Amygdala (tissue), 56 donors: ENCODE measurements at regions not wholly inside any gene's neighbourhood (a gene's known extent, or its start where the extent isn't known, plus 50 kb on each side); places are given as distances from the start of the nearest gene placed in this dataset.

ENCODE experiments used
- DNase-seq, 56 donors: peaks; one replicate each; lab custom pipeline; 2025; lab: John Stamatoyannopoulos, UW

- no peak for DNase-seq
Measured at GRCh38 chr16:6484935-6485334, 847.7 kb upstream of the RBFOX1 start.

GRCh38 chr16:6484081-6484480 lies 848.6 kb upstream of the RBFOX1 start:
- peak in 2 of 56 donors; percentile 13 to 22 for DNase-seq

DNA sequence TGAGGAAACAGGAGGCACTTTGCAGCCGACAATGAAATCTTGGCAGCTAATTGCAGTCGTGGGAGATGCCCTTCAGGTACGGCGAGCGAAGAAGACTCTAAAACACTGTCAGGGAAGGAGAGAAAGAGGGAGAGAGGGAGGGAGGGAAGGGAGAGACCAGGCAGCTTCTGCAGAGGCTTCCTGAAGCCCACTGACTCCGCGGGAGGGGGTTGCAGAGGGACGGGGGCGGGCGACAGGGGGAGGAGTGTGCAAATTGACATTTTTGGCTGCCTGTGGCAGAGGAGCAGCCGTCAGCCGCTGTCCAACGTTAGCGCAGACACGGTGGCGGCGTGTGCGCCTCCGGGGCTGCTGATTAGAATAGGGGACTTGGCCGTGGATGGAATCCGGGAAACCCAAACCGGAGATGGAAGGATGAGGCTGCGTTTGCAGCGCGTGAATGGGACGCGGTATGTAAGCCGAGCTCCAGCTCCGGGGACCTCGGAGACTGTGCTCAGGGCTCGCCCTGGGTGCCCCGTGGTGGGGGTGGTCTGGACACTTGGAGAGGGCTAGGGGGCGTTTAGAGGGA lies 849.1 kb upstream of the RBFOX1 start:
- DNase-seq = peak in 28 of 56 donors; percentile 9 to 67 (median 25)

- peak in 39 of 56 donors; percentile 1 to 67 (median 24) for DNase-seq
Measured at GRCh38 chr16:6482696-6483468, 849.8 kb upstream of the RBFOX1 start.

GRCh38 chr16:6481894-6482293 lies 850.8 kb upstream of the RBFOX1 start:
- DNase-seq = no peak

- no peak for DNase-seq
Measured at GRCh38 chr16:6453742-6454141, 878.9 kb upstream of the RBFOX1 start.

DNA sequence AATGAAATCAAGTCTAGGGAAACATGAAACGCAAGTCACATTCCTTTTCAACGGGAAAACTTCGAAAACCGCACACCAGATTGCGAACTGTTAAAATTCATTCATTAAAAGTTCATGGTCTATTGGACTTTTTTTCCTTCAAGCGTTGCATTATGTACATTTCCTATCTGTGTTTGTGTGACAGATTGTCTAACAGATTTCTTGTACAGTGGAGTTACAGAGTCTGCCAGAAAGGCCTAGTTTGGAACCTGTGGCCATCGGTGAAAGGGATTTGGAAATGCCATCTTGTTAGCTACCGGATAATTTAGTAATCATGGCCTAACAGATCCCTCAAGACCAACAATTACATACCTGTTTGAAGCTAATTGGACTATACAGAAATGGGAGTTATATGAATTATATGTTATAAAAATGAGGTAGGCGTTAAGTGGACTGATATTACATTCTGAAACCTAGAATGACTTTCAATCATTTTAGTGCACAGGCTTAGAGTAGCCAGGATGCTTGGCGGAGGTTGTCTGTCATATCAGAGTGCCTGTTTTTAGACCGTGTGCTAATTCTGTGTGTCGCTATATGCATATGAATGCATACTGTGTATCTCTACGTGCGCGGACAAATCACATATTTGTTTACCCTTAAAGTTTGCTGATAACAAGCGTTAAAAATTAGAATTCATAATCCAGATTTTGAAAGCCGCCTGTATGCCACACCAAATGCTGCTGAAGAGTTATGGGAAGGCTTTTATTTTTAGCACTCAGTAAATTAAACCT lies 885.4 kb upstream of the RBFOX1 start:
- no peak for DNase-seq

GRCh38 chr16:6446370-6446769 lies 886.3 kb upstream of the RBFOX1 start:
- no peak for DNase-seq

DNA sequence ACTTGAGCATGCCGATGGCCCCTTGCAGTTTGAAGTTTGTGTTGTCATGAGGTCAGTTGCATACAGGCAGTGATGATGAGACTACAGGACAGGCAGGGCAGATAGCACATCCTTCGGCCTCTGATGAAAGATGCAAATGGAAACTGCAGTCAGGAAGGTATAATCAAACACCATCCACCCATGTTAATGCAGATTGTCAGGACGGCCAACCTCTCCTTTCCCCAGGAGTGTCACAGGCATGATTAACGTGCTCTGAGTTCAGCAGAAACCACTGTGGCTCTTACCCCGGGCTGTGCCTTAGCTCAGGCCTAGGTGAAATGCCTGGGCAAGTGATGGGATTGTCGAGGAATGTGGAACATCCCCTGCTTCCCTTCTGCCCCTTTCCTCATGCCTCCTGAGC lies 893.5 kb upstream of the RBFOX1 start:
- DNase-seq = no peak

DNA sequence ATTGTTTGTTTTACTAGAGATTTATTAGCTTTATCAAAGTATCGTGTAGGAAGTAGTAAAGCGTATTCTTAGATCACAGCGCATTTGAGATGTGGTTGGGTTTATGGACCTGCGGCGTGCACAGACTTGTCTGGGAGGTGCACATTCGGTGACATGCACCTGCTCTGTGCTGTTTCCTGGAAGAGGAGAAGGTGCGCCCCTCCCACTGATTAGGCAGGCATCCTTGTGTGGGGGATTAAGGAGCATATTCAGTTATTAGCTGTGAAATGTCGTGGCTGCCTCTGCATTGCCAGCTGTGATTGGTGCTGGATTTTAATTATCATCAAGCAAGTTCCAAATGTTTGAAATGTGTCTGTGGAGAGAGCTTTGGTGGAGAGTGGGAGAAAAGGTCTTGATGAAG lies 903.8 kb upstream of the RBFOX1 start:
- DNase-seq = no peak

GRCh38 chr16:6427621-6428020 lies 905.0 kb upstream of the RBFOX1 start:
- DNase-seq = no peak

- no peak for DNase-seq
Measured at GRCh38 chr16:6407596-6407995, 925.0 kb upstream of the RBFOX1 start.

- DNase-seq = no peak
Measured at GRCh38 chr16:6406028-6406427, 926.6 kb upstream of the RBFOX1 start.

DNA sequence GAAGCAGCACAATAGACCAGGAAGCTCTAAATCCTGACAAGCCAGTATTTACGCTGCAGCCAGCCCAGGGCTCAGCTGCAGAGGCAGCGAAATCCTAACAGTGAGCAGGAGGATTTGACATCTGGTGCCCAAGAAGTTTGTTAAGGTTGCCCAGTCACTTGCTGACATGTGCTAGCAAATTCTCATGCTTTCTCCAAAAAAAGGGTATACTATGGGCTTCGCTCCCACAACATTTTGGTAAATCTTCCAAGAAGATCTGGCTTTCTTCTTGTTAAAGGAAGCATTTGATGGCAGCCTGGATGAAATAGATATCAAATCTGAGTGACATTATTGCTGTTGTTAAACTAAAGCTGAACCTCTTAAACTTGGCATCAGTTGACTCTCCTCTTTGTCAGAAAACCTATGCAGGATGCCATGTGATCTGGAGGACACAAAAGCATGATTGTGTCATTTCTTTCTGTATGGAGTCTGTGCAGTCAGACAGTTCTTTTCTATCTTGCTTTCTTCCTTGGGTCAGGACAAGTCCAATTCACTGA lies 949.7 kb upstream of the RBFOX1 start:
- peak in 2 of 56 donors; percentile 0 to 9 for DNase-seq

GRCh38 chr16:6381896-6382295 lies 950.7 kb upstream of the RBFOX1 start:
- DNase-seq = no peak

DNA sequence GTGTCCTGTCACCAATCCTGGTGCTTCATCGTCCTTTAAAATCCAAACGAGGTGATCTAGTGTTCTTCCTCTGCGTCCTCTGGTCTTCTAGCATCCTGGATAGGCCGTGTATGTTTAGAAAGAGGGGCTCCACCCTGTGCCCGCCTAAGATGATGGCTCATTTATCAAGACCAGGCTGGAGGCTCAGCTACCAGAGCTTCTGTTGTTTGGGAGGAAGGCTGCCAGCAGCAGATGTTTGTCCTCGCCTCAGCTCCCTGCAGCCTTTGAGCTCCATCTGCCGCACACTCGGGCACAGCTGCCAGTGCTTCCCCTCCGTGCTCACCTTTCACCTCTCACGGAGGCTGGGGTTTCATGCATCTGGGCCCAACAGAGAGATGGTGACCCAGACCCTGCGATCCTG lies 954.7 kb upstream of the RBFOX1 start:
- peak in 4 of 56 donors; percentile 5 to 22 (median 8) for DNase-seq

DNA sequence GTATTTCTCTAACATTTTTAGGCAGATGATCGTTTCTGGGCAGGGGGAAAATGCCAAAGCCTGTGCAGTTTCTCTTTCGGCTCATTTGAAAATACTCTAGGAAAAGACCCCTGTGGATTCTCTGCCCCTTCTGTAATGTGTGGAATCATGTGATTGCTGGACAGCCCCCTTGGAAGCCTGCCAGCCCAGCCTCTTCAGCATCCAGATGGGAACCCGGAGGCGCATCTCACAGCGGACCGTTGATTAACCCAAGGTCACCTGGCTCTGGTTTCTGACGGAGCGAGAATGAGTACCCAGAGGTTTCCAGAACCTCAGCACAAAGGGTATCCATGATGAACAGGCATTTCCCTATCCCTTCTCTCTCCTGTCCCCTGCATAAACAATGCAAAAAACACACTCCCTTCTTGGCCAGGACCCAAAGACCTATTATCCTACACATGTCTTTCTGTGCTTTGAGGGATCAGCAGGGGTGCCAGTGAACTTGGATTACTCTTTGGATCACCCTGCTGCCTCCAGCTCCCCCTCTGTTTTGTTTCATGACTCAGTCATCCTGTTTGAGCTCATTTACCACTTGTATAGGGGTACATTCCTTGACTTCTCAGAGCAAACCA lies 957.1 kb upstream of the RBFOX1 start:
- peak in 3 of 56 donors; percentile 5 to 49 (median 9) for DNase-seq

GRCh38 chr16:6374821-6375220 lies 957.8 kb upstream of the RBFOX1 start:
- DNase-seq = no peak

GRCh38 chr16:6364846-6365245 lies 967.8 kb upstream of the RBFOX1 start:
- DNase-seq = no peak

GRCh38 chr16:6363896-6364607 lies 968.6 kb upstream of the RBFOX1 start:
- no peak for DNase-seq
